Choroid plexus epithelial cell (primary cell): ENCODE measurements at regions not wholly inside any gene's neighbourhood (a gene's known extent, or its start where the extent isn't known, plus 50 kb on each side); places are given as distances from the start of the nearest gene placed in this dataset.
"Not testable (repeated sequence)": the region's sequence is repeated elsewhere in the genome, so short reads cannot be mapped to it uniquely, and the experiment has no call there.

ENCODE experiments used
- DNase-seq: peaks from one replicate; pipeline ENCODE4 v3.0.0-alpha.2; 2010; ENCODE audit warnings: low read depth
- H3K4me3 ChIP-seq: 2 replicates; pipeline ENCODE4 v1.5.1; 2011; ENCODE audit warnings: low read depth, mild to moderate bottlenecking, control low read depth, low read length, moderate library complexity
- CTCF ChIP-seq: conservative IDR thresholded peaks from 2 replicates; pipeline ENCODE4 v1.5.1; 2011; ENCODE audit warnings: low read depth, mild to moderate bottlenecking, control low read depth, inconsistent platforms, low read length, moderate library complexity

- DNase-seq: no peak
- TF ChIP-seq CTCF: no peak
- H3K4me3 ChIP-seq: no peak overlapping the region
Observed at GRCh38 chr3:194957743-194958240, 272.1 kb downstream of the FAM43A start.

GRCh38 chr3:194959217-194959616 lies 273.5 kb downstream of the FAM43A start:
- TF ChIP-seq CTCF: no peak
- no peak for DNase-seq
- H3K4me3 ChIP-seq: no peak overlapping the region

- DNase-seq, H3K4me3 ChIP-seq: not testable (repeated sequence)
Observed at GRCh38 chr3:194959666-194960065, 274.0 kb downstream of the FAM43A start.

- no peak overlapping the region for H3K4me3 ChIP-seq
- TF ChIP-seq CTCF: no peak
- DNase-seq: no peak
Observed at GRCh38 chr3:194960446-194961032, 274.9 kb downstream of the FAM43A start.

GRCh38 chr3:194961149-194961548 lies 275.5 kb downstream of the FAM43A start:
- no peak overlapping the region for H3K4me3 ChIP-seq
- no peak for TF ChIP-seq CTCF
- DNase-seq: no peak

GRCh38 chr3:194961571-194961970 lies 275.9 kb downstream of the FAM43A start:
- H3K4me3 ChIP-seq: no peak overlapping the region
- TF ChIP-seq CTCF: no peak
- no peak for DNase-seq

GRCh38 chr3:194962056-194962455 lies 276.4 kb downstream of the FAM43A start:
- no peak for DNase-seq
- TF ChIP-seq CTCF: no peak
- no peak overlapping the region for H3K4me3 ChIP-seq

- H3K4me3 ChIP-seq: no peak overlapping the region
- no peak for DNase-seq
- peak; percentile 12 for TF ChIP-seq CTCF
Observed at GRCh38 chr3:194964809-194965208, 279.1 kb downstream of the FAM43A start.
